ENCODE measurements at regions not wholly inside any gene's neighbourhood (a gene's known extent, or its start where the extent isn't known, plus 50 kb on each side); places are given as distances from the start of the nearest gene placed in this dataset.

DNA sequence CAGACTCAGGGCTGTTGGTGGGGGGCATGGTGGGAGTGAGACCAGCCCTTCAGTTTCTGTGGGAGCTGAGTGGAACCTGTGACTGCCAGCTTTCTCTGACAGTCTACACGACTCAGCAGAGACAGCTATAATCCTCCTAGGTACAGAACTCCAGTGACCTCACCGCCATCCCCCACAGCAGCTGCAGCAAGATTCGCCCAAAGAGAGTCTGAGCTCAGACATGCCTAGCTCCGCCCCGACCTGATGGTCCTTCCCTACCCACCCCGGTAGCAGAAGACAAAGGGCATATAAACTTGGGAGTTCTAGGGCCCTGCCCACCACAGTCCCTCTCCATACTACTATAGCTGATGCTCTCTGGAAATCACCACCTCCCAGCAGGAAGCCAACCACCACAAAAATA lies 500.1 kb downstream of the ETV1 start:
- TF ChIP-seq, protein P1, sequence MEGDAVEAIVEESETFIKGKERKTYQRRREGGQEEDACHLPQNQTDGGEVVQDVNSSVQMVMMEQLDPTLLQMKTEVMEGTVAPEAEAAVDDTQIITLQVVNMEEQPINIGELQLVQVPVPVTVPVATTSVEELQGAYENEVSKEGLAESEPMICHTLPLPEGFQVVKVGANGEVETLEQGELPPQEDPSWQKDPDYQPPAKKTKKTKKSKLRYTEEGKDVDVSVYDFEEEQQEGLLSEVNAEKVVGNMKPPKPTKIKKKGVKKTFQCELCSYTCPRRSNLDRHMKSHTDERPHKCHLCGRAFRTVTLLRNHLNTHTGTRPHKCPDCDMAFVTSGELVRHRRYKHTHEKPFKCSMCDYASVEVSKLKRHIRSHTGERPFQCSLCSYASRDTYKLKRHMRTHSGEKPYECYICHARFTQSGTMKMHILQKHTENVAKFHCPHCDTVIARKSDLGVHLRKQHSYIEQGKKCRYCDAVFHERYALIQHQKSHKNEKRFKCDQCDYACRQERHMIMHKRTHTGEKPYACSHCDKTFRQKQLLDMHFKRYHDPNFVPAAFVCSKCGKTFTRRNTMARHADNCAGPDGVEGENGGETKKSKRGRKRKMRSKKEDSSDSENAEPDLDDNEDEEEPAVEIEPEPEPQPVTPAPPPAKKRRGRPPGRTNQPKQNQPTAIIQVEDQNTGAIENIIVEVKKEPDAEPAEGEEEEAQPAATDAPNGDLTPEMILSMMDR (IDR thresholded peaks at IDR 0.05): no peak
- no peak for TF ChIP-seq POLR2A (IDR thresholded peaks at IDR 0.05)
